A549 (cell line): ENCODE measurements at regions not wholly inside any gene's neighbourhood (a gene's known extent, or its start where the extent isn't known, plus 50 kb on each side); places are given as distances from the start of the nearest gene placed in this dataset.

Experiments
- ATAC-seq, 2 experiments: fragments of 200-7000 bp in 1 of 2; fragments of >200 bp in 1 of 2; cut with Nextera tagmentation in 1 of 2; cut with Tn5 transposase in 1 of 2; 3 replicates each; pipeline versions ENCODE4 v1.8.0 to v1.9.1; 2018 to 2020; ENCODE audit warnings: mild to moderate bottlenecking in 1 of 2, moderate library complexity in 1 of 2
- CTCF ChIA-PET: fragments of 300-600 bp; sonication (Branson Sonifier 250); formaldehyde crosslinking; extraction: SDS; loops from one replicate; lab custom pipeline; 2021; ENCODE audit warnings: antibody characterized with exemption, inconsistent platforms; lab: Yijun Ruan, JAX
- POLR2A ChIA-PET: fragments of 350-600 bp; formaldehyde crosslinking; extraction: SDS; loops from one replicate; lab custom pipeline; 2021; ENCODE audit warnings: antibody characterized with exemption, inconsistent platforms; lab: Yijun Ruan, JAX
- DNase-seq, 2 experiments: peaks; one replicate each; pipeline versions ENCODE4 v3.0.0 to v3.0.0-alpha.2; 2011 to 2016; ENCODE audit warnings: low read depth in 1 of 2, low spot score in 1 of 2
- FAIRE-seq: peaks from 2 replicates; lab custom pipeline; 2011; peaks lifted over from hg19 to GRCh38; lab: Jason Lieb, UNC
- H3K27ac ChIP-seq, 2 experiments: fragments of >200 bp; sonication (Bioruptor Twin); formaldehyde crosslinking; 3 replicates each; pipeline ENCODE4 v1.5.1; 2016 to 2017
- H3K4me1 ChIP-seq: fragments of >200 bp; sonication (Bioruptor Twin); formaldehyde crosslinking; 3 replicates; pipeline ENCODE4 v1.6.1; 2016
- H3K4me2 ChIP-seq: fragments of >200 bp; sonication (Bioruptor Twin); formaldehyde crosslinking; 3 replicates; pipeline ENCODE4 v1.6.1; 2016
- H3K4me3 ChIP-seq: fragments of >200 bp; sonication (Bioruptor Twin); formaldehyde crosslinking; 3 replicates; pipeline ENCODE4 v1.5.1; 2016
- H3K9me3 ChIP-seq: fragments of >200 bp; sonication (Bioruptor Twin); formaldehyde crosslinking; 3 replicates; pipeline ENCODE4 v1.6.1; 2016
- BHLHE40 ChIP-seq: IDR thresholded peaks from 2 replicates; pipeline ENCODE4 v1.6.1; 2012; ENCODE audit warnings: low read depth, low read length, inconsistent platforms
- CBX8 ChIP-seq: fragments of 200-600 bp; sonication (generic); IDR thresholded peaks from 2 replicates; pipeline ENCODE4 v1.6.1; 2016
- CHD4 ChIP-seq: fragments of 200-600 bp; sonication (generic); IDR thresholded peaks from 2 replicates; pipeline ENCODE4 v1.6.1; 2016; ENCODE audit warnings: antibody characterized with exemption, mild to moderate bottlenecking, borderline replicate concordance
- EP300 ChIP-seq, 2 experiments: fragments of >200 bp; sonication (Bioruptor Twin); formaldehyde crosslinking; IDR thresholded peaks; 2 replicates in 1 of 2; 3 replicates in 1 of 2; pipeline ENCODE4 v1.6.1; 2016 to 2017
- ESRRA ChIP-seq: fragments of 150-350 bp; IDR thresholded peaks from 2 replicates; pipeline ENCODE4 v1.6.1; 2014; ENCODE audit warnings: mild to moderate bottlenecking, low read length, borderline replicate concordance
- FOSL2 ChIP-seq, 2 experiments: fragments of 450-650 bp in 1 of 2; fragments of >200 bp in 1 of 2; sonication (Bioruptor Twin) in 1 of 2; formaldehyde crosslinking; IDR thresholded peaks; 2 replicates each; pipeline versions ENCODE4 v1.5.0 to v1.6.1; 2016 to 2020; ENCODE audit warnings: mild to moderate bottlenecking in 1 of 2, moderate library complexity in 1 of 2
- FOXS1 ChIP-seq: fragments of 250-450 bp; sonication (Bioruptor Pico); IDR thresholded peaks from 2 replicates; pipeline ENCODE4 v1.5.0; 2020; ENCODE audit warnings: mild to moderate bottlenecking, moderate library complexity
- GATA3 ChIP-seq: IDR thresholded peaks from 2 replicates; pipeline ENCODE4 v1.6.1; 2012; ENCODE audit warnings: borderline replicate concordance
- HDAC2 ChIP-seq: fragments of 200-600 bp; sonication (generic); IDR thresholded peaks from 2 replicates; pipeline ENCODE4 v1.6.1; 2016
- HEYL ChIP-seq: fragments of 250-450 bp; sonication (Bioruptor Pico); IDR thresholded peaks from 2 replicates; pipeline ENCODE4 v1.8.0; 2021; ENCODE audit warnings: mild to moderate bottlenecking, moderate library complexity
- JUN ChIP-seq, 2 experiments: fragments of >200 bp; sonication (Bioruptor Twin); formaldehyde crosslinking; IDR thresholded peaks; 2 replicates in 1 of 2; 3 replicates in 1 of 2; pipeline ENCODE4 v1.6.1; 2016 to 2017
- JUNB ChIP-seq: fragments of >200 bp; sonication (Bioruptor Twin); formaldehyde crosslinking; IDR thresholded peaks from 2 replicates; pipeline ENCODE4 v1.6.1; 2016
- MYC ChIP-seq: IDR thresholded peaks from 2 replicates; pipeline ENCODE4 v1.6.1; 2012; ENCODE audit warnings: mild to moderate bottlenecking, inconsistent platforms, low read length, improper control_type of control experiment, borderline replicate concordance
- NPAS2 ChIP-seq: fragments of 250-450 bp; sonication (Bioruptor Pico); IDR thresholded peaks from 2 replicates; pipeline ENCODE4 v1.8.0; 2022; ENCODE audit warnings: mild to moderate bottlenecking, moderate library complexity, borderline replicate concordance
- POLR2A ChIP-seq: IDR thresholded peaks from 2 replicates; pipeline ENCODE4 v1.6.1; 2012; ENCODE audit warnings: mild to moderate bottlenecking, low read length
- POLR2AphosphoS2 ChIP-seq: conservative IDR thresholded peaks from 2 replicates; pipeline ENCODE4 v1.6.1; 2012; ENCODE audit warnings: low read length, improper control_type of control experiment, inconsistent platforms
- RCOR1 ChIP-seq: fragments of 150-350 bp; IDR thresholded peaks from 2 replicates; pipeline ENCODE4 v1.6.1; 2014; ENCODE audit warnings: antibody characterized with exemption, low read length, low read depth
- SMC3 ChIP-seq: fragments of >200 bp; sonication (Bioruptor Twin); formaldehyde crosslinking; IDR thresholded peaks from 3 replicates; pipeline ENCODE4 v1.6.1; 2018; ENCODE audit warnings: inconsistent platforms
- ZC3H11A ChIP-seq: fragments of 450-650 bp; IDR thresholded peaks from 2 replicates; pipeline ENCODE4 v1.6.1; 2014; ENCODE audit warnings: antibody characterized with exemption, mild to moderate bottlenecking
- ZFP36 ChIP-seq: fragments of 450-650 bp; IDR thresholded peaks from 2 replicates; pipeline ENCODE4 v1.6.1; 2014; ENCODE audit warnings: borderline replicate concordance; ENCODE audit not compliant: partially characterized antibody
- ZSCAN20 ChIP-seq: fragments of 250-450 bp; sonication (Bioruptor Pico); IDR thresholded peaks from 2 replicates; pipeline ENCODE4 v1.8.0; 2022; ENCODE audit warnings: mild to moderate bottlenecking, moderate library complexity
- WGBS: methylation state at CpG from one replicate; pipeline ENCODE4 v1.1.6; 2017; ENCODE audit errors: missing lambda C conversion rate; 5-methylcytosine and 5-hydroxymethylcytosine counted together
- TF ChIP-seq, protein P1 (sequence below): fragments of 250-450 bp; sonication (Bioruptor Pico); IDR thresholded peaks from 2 replicates; pipeline ENCODE4 v1.5.0; 2020; ENCODE audit warnings: low read depth, mild to moderate bottlenecking, moderate library complexity
- TF ChIP-seq, protein P2 (sequence below): fragments of 450-650 bp; IDR thresholded peaks from 2 replicates; pipeline ENCODE4 v1.6.1; 2014; ENCODE audit warnings: antibody characterized with exemption
- TF ChIP-seq, protein P3 (sequence below): IDR thresholded peaks from 2 replicates; pipeline ENCODE4 v1.6.1; 2012
- TF ChIP-seq, protein P4 (sequence below): fragments of >200 bp; sonication (Bioruptor Twin); formaldehyde crosslinking; IDR thresholded peaks from 2 replicates; pipeline ENCODE4 v1.6.1; 2016
- TF ChIP-seq, protein P5 (sequence below): fragments of >200 bp; sonication (Bioruptor Twin); formaldehyde crosslinking; IDR thresholded peaks from 3 replicates; pipeline ENCODE4 v1.6.1; 2016
- TF ChIP-seq, protein P6 (sequence below): IDR thresholded peaks from 2 replicates; pipeline ENCODE4 v1.6.1; 2012; ENCODE audit warnings: low read depth, borderline replicate concordance
- TF ChIP-seq, protein P7 (sequence below): fragments of >200 bp; sonication (Bioruptor Twin); formaldehyde crosslinking; IDR thresholded peaks from 3 replicates; pipeline ENCODE4 v1.5.1; 2016

DNA sequence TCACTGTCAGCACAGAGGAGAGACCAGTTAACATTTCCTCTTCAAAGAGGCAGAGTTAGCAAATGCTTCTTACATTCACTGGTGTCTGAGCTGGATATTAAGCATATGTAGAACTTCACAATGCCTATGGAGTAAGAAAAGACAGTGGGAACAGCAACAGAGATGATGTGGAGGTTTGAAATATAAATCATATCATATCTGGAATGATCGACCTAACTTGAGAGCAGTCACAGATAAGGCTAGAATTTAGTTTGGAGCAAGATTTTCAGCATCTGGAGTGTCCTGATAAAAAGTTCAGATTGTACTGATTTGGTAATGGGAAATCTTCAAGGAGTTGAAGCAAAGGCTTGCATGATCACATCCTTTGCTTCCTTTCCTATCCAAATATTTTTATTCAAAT, 90.5 kb upstream of the ANKRD50 start:
- Histone ChIP-seq H3K9me3 (no peaks in the 10 kb centered on the region), H3K4me2 (no peak overlapping the region), H3K4me1 (no peaks in the 10 kb centered on the region), H3K27ac (no peak overlapping the region), H3K4me3 (no peak overlapping the region)
- FAIRE-seq: no peak
- WGBS: 3% methylated on average over 1 of the region's 1 CpG
- no peak for ATAC-seq
- no peak for DNase-seq
- ChIA-PET POLR2A (no interaction called here), CTCF (no interaction called here)
- TF ChIP-seq, protein P1, sequence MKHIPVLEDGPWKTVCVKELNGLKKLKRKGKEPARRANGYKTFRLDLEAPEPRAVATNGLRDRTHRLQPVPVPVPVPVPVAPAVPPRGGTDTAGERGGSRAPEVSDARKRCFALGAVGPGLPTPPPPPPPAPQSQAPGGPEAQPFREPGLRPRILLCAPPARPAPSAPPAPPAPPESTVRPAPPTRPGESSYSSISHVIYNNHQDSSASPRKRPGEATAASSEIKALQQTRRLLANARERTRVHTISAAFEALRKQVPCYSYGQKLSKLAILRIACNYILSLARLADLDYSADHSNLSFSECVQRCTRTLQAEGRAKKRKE (CRISPR knock-in tag): no peak
- no peak for TF ChIP-seq HDAC2
- no peak for TF ChIP-seq FOSL2 (IDR thresholded peaks at IDR 0.05)
- no peak for TF ChIP-seq FOSL2 (CRISPR knock-in tag; IDR thresholded peaks at IDR 0.05)
- TF ChIP-seq MYC: no peak
- TF ChIP-seq POLR2A: no peak
- no peak for TF ChIP-seq GATA3
- TF ChIP-seq, protein P2, sequence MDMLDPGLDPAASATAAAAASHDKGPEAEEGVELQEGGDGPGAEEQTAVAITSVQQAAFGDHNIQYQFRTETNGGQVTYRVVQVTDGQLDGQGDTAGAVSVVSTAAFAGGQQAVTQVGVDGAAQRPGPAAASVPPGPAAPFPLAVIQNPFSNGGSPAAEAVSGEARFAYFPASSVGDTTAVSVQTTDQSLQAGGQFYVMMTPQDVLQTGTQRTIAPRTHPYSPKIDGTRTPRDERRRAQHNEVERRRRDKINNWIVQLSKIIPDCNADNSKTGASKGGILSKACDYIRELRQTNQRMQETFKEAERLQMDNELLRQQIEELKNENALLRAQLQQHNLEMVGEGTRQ: no peak
- TF ChIP-seq, protein P3, sequence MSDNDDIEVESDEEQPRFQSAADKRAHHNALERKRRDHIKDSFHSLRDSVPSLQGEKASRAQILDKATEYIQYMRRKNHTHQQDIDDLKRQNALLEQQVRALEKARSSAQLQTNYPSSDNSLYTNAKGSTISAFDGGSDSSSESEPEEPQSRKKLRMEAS: no peak
- TF ChIP-seq CBX8: no peak
- no peak for TF ChIP-seq POLR2AphosphoS2
- TF ChIP-seq ZSCAN20 (CRISPR knock-in tag): no peak
- no peak for TF ChIP-seq JUN (IDR thresholded peaks at IDR 0.05)
- TF ChIP-seq NPAS2 (CRISPR knock-in tag): no peak
- TF ChIP-seq BHLHE40: no peak

DNA sequence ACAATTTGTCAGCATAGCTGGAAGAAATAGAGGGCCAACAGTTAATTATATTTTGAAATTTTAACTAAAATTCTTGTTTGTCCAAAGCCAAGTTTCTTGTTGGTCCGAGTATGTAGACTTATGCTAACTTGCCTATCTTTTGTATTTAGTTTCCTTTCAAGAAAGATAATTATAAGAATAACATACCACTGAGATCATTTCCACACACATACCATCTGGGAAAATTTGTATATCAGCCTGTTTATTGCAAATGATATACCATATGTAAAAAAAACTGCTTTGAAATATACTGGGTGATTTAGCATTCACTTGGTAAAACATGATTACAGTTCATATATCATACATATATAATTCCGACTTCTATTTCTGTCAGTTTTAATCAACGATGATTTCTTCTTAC, 84.7 kb upstream of the ANKRD50 start:
- ChIA-PET POLR2A (no interaction called here), CTCF (no interaction called here)
- 37% methylated on average over 3 of the region's 3 CpGs for WGBS

More for the DNA sequence above, 84.7 kb upstream of the ANKRD50 start:
- Histone ChIP-seq H3K27ac (no peak overlapping the region), H3K9me3 (no peaks in the 10 kb centered on the region), H3K4me1 (no peaks in the 10 kb centered on the region), H3K4me3 (no peak overlapping the region), H3K4me2 (no peak overlapping the region)
- FAIRE-seq (no peak), DNase-seq (no peak), ATAC-seq (no peak)
- TF ChIP-seq, protein P4, sequence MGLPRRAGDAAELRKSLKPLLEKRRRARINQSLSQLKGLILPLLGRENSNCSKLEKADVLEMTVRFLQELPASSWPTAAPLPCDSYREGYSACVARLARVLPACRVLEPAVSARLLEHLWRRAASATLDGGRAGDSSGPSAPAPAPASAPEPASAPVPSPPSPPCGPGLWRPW: no peak
- TF ChIP-seq CHD4 (no peak), FOSL2 (IDR thresholded peaks at IDR 0.05) (no peak), FOSL2 (CRISPR knock-in tag; IDR thresholded peaks at IDR 0.05) (no peak), ZC3H11A (no peak), POLR2AphosphoS2 (no peak), HDAC2 (no peak), EP300 (IDR thresholded peaks at IDR 0.05) (no peak), FOXS1 (CRISPR knock-in tag) (no peak), JUNB (no peak), ESRRA (no peak), HEYL (CRISPR knock-in tag) (no peak), SMC3 (no peak), RCOR1 (no peak), ZFP36 (no peak)
- TF ChIP-seq, protein P5, sequence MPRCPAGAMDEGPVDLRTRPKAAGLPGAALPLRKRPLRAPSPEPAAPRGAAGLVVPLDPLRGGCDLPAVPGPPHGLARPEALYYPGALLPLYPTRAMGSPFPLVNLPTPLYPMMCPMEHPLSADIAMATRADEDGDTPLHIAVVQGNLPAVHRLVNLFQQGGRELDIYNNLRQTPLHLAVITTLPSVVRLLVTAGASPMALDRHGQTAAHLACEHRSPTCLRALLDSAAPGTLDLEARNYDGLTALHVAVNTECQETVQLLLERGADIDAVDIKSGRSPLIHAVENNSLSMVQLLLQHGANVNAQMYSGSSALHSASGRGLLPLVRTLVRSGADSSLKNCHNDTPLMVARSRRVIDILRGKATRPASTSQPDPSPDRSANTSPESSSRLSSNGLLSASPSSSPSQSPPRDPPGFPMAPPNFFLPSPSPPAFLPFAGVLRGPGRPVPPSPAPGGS: no peak
- TF ChIP-seq, protein P2: no peak
- TF ChIP-seq, protein P6, sequence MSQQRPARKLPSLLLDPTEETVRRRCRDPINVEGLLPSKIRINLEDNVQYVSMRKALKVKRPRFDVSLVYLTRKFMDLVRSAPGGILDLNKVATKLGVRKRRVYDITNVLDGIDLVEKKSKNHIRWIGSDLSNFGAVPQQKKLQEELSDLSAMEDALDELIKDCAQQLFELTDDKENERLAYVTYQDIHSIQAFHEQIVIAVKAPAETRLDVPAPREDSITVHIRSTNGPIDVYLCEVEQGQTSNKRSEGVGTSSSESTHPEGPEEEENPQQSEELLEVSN: no peak
- TF ChIP-seq, protein P7, sequence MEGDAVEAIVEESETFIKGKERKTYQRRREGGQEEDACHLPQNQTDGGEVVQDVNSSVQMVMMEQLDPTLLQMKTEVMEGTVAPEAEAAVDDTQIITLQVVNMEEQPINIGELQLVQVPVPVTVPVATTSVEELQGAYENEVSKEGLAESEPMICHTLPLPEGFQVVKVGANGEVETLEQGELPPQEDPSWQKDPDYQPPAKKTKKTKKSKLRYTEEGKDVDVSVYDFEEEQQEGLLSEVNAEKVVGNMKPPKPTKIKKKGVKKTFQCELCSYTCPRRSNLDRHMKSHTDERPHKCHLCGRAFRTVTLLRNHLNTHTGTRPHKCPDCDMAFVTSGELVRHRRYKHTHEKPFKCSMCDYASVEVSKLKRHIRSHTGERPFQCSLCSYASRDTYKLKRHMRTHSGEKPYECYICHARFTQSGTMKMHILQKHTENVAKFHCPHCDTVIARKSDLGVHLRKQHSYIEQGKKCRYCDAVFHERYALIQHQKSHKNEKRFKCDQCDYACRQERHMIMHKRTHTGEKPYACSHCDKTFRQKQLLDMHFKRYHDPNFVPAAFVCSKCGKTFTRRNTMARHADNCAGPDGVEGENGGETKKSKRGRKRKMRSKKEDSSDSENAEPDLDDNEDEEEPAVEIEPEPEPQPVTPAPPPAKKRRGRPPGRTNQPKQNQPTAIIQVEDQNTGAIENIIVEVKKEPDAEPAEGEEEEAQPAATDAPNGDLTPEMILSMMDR: no peak
